Colonic mucosa (tissue), 4 donors: ENCODE measurements at regions not wholly inside any gene's neighbourhood (a gene's known extent, or its start where the extent isn't known, plus 50 kb on each side); places are given as distances from the start of the nearest gene placed in this dataset.
"Not testable (repeated sequence)": the region's sequence is repeated elsewhere in the genome, so short reads cannot be mapped to it uniquely, and the experiment has no call there.

Experiments used
- DNase-seq: peaks from one replicate; pipeline ENCODE4 v3.0.0-alpha.2; 2020
- H3K27ac ChIP-seq: fragments of 200-600 bp; one replicate; pipeline ENCODE4 v1.8.0; 2021
- H3K27me3 ChIP-seq: fragments of 200-600 bp; one replicate; pipeline ENCODE4 v1.8.0; 2021
- H3K36me3 ChIP-seq: fragments of 200-600 bp; one replicate; pipeline ENCODE4 v1.8.0; 2021
- H3K4me1 ChIP-seq: fragments of 200-600 bp; one replicate; pipeline ENCODE4 v1.8.0; 2021; ENCODE audit warnings: mild to moderate bottlenecking
- H3K4me3 ChIP-seq: fragments of 200-600 bp; one replicate; pipeline ENCODE4 v1.8.0; 2021
- H3K9ac ChIP-seq, 2 donors: one replicate each; pipeline ENCODE4 v1.7.0; 2013; ENCODE audit warnings: control low read depth in 2 of 2, low read depth in 2 of 2, low read length in 2 of 2
- H3K9me3 ChIP-seq: fragments of 200-600 bp; one replicate; pipeline ENCODE4 v1.8.0; 2021
- intact Hi-C: fragments of 100-400 bp; cut with DNase I; formaldehyde crosslinking; loops from one replicate; pipeline ENCODE4 v1.14.1; 2022
- TF ChIP-seq, protein P1 (sequence below): fragments of 200-600 bp; IDR thresholded peaks from one replicate; pipeline ENCODE4 v1.8.0; 2022; ENCODE audit warnings: antibody characterized with exemption, mild to moderate bottlenecking
- donor health status: healthy.
- donor health status: DM: no; HTN: no; CAD: no.
- donor health status: DM: no; HTN: no; CAD: no.

- Histone ChIP-seq H3K4me1 (no peaks in the 10 kb centered on the region), H3K27me3 (no peaks in the 10 kb centered on the region), H3K4me3 (no peak overlapping the region), H3K9me3 (no peaks in the 10 kb centered on the region), H3K27ac (no peak overlapping the region), H3K9ac (no peak overlapping the region), H3K36me3 (no peaks in the 10 kb centered on the region)
- intact Hi-C loops: no loop called here
- TF ChIP-seq, protein P1, sequence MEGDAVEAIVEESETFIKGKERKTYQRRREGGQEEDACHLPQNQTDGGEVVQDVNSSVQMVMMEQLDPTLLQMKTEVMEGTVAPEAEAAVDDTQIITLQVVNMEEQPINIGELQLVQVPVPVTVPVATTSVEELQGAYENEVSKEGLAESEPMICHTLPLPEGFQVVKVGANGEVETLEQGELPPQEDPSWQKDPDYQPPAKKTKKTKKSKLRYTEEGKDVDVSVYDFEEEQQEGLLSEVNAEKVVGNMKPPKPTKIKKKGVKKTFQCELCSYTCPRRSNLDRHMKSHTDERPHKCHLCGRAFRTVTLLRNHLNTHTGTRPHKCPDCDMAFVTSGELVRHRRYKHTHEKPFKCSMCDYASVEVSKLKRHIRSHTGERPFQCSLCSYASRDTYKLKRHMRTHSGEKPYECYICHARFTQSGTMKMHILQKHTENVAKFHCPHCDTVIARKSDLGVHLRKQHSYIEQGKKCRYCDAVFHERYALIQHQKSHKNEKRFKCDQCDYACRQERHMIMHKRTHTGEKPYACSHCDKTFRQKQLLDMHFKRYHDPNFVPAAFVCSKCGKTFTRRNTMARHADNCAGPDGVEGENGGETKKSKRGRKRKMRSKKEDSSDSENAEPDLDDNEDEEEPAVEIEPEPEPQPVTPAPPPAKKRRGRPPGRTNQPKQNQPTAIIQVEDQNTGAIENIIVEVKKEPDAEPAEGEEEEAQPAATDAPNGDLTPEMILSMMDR: no peak
- DNase-seq: no peak
These were observed 72.6 kb upstream of the ADAMTS3 start for GRCh38 chr4:72641611-72642010.

GRCh38 chr4:72636866-72637265 lies 67.8 kb upstream of the ADAMTS3 start:
- H3K4me1 ChIP-seq, H3K9ac ChIP-seq, H3K27me3 ChIP-seq, DNase-seq, H3K27ac ChIP-seq, H3K36me3 ChIP-seq, H3K9me3 ChIP-seq, intact Hi-C loops, H3K4me3 ChIP-seq: not testable (repeated sequence)

DNA sequence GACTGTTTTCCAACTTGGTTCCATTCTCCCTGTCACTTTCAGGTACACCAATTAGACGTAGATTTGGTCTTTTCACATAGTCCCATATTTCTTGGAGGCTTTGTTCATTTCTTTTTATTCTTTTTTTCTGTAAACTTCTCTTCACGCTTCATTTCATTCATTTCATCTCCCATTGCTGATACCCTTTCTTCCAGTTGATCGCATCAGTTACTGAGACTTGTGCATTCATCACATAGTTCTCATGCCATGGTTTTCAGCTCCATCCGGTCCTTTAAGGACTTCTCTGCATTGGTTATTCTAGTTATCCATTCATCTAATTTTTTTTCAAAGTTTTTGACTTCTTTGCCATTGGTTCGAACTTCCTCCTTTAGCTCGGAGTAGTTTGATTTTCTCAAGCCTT lies 66.9 kb upstream of the ADAMTS3 start:
- H3K9ac ChIP-seq, intact Hi-C loops: not testable (repeated sequence)

DNA sequence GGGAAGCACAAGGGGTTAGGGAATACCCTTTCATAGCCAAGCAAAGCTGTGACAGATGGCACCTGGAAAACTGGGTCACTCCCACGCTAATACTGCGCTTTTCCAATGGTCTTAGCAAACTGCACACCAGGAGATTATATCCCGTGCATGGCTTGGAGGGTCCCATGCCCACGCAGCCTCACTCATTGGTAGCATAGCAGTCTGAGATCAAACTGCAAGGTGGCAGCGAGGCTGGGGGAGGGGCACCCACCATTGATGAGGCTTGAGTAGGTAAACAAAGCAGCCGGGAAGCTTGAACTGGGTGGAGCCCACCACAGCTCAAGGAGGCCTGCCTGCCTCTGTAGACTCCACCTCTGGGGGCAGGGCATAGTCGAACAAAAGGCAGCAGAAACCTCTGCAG lies 63.2 kb upstream of the ADAMTS3 start:
- H3K4me3 ChIP-seq, H3K9ac ChIP-seq, H3K27ac ChIP-seq, intact Hi-C loops, H3K36me3 ChIP-seq, DNase-seq, H3K4me1 ChIP-seq, H3K27me3 ChIP-seq, H3K9me3 ChIP-seq: not testable (repeated sequence)

More for the DNA sequence above, 66.9 kb upstream of the ADAMTS3 start:
- not testable (repeated sequence) for H3K27me3 ChIP-seq, H3K27ac ChIP-seq, H3K9me3 ChIP-seq, H3K36me3 ChIP-seq, H3K4me3 ChIP-seq, DNase-seq, H3K4me1 ChIP-seq

- TF ChIP-seq, protein P1: no peak
These were observed 62.3 kb upstream of the ADAMTS3 start for GRCh38 chr4:72631296-72631695.

DNA sequence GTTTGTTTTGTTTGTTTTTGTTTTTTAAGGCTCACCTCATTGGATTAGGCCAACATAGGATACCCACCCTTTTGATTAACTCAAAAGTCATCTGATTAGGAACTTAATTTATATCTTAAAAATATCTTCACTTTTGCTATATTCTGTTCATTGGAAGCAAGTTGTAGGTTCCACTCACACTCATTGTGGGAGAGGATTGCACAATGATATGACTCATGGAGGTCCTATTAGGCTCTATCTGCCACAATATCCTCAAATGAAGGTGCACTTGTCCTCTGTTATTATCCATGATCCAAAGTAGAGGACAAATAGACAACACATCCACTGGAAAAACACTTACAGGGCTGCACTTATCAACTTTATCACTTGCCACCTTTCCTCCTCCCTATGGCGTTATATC lies 60.5 kb upstream of the ADAMTS3 start:
- no peaks in the 10 kb centered on the region for H3K9me3 ChIP-seq
- TF ChIP-seq, protein P1: no peak
- H3K27ac ChIP-seq: no peak overlapping the region
- H3K4me1 ChIP-seq: no peaks in the 10 kb centered on the region
- intact Hi-C loops: no loop called here
- H3K36me3 ChIP-seq: no peaks in the 10 kb centered on the region
- H3K27me3 ChIP-seq: no peaks in the 10 kb centered on the region
- no peak for DNase-seq
- no peak overlapping the region for H3K9ac ChIP-seq
- H3K4me3 ChIP-seq: no peak overlapping the region

More at GRCh38 chr4:72631296-72631695, 62.3 kb upstream of the ADAMTS3 start:
- Histone ChIP-seq H3K27ac (no peak overlapping the region), H3K4me3 (no peak overlapping the region), H3K36me3 (no peaks in the 10 kb centered on the region), H3K9me3 (no peaks in the 10 kb centered on the region), H3K9ac (no peak overlapping the region), H3K4me1 (no peaks in the 10 kb centered on the region), H3K27me3 (no peaks in the 10 kb centered on the region)
- intact Hi-C loops: no loop called here
- no peak for DNase-seq

GRCh38 chr4:72627723-72628122 lies 58.7 kb upstream of the ADAMTS3 start:
- intact Hi-C loops: no loop called here
- H3K36me3 ChIP-seq: no peaks in the 10 kb centered on the region

More at GRCh38 chr4:72627723-72628122, 58.7 kb upstream of the ADAMTS3 start:
- Histone ChIP-seq H3K27ac (no peak overlapping the region), H3K27me3 (no peaks in the 10 kb centered on the region), H3K9ac (no peak overlapping the region), H3K4me1 (no peaks in the 10 kb centered on the region), H3K4me3 (no peak overlapping the region), H3K9me3 (no peaks in the 10 kb centered on the region)
- TF ChIP-seq, protein P1: no peak
- DNase-seq: no peak
